ENCODE measurements at regions not wholly inside any gene's neighbourhood (a gene's known extent, or its start where the extent isn't known, plus 50 kb on each side); places are given as distances from the start of the nearest gene placed in this dataset.

- TF ChIP-seq CTCF (IDR thresholded peaks at IDR 0.05; ENCODE audit: poor library complexity): no peak
- no peak for TF ChIP-seq EZH2 (IDR thresholded peaks at IDR 0.05; ENCODE audit: borderline replicate concordance)
- TF ChIP-seq EZH2phosphoT487 (IDR thresholded peaks at IDR 0.05; ENCODE audit: low read depth, severe bottlenecking, unreplicated experiment): no peak
Measured at GRCh38 chr7:113200281-113200680, 81.9 kb upstream of the SMIM30 start.
